ENCODE measurements at regions not wholly inside any gene's neighbourhood (a gene's known extent, or its start where the extent isn't known, plus 50 kb on each side); places are given as distances from the start of the nearest gene placed in this dataset.

- TF ChIP-seq, protein P1, sequence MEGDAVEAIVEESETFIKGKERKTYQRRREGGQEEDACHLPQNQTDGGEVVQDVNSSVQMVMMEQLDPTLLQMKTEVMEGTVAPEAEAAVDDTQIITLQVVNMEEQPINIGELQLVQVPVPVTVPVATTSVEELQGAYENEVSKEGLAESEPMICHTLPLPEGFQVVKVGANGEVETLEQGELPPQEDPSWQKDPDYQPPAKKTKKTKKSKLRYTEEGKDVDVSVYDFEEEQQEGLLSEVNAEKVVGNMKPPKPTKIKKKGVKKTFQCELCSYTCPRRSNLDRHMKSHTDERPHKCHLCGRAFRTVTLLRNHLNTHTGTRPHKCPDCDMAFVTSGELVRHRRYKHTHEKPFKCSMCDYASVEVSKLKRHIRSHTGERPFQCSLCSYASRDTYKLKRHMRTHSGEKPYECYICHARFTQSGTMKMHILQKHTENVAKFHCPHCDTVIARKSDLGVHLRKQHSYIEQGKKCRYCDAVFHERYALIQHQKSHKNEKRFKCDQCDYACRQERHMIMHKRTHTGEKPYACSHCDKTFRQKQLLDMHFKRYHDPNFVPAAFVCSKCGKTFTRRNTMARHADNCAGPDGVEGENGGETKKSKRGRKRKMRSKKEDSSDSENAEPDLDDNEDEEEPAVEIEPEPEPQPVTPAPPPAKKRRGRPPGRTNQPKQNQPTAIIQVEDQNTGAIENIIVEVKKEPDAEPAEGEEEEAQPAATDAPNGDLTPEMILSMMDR (IDR thresholded peaks at IDR 0.05), result no peak
- no peak for TF ChIP-seq POLR2A (IDR thresholded peaks at IDR 0.05)
- no peak for TF ChIP-seq POLR2AphosphoS5 (IDR thresholded peaks at IDR 0.05)
Measured at GRCh38 chr9:38158628-38159027, 89.6 kb upstream of the SHB start.

All from breast epithelium (tissue), 3 donors.